Neural crest cell (in vitro differentiated cells): ENCODE measurements at regions not wholly inside any gene's neighbourhood (a gene's known extent, or its start where the extent isn't known, plus 50 kb on each side); places are given as distances from the start of the nearest gene placed in this dataset.

Experiments
- DNase-seq: peaks from one replicate; pipeline ENCODE4 v3.0.0; 2021; ENCODE audit warnings: low read depth, mixed read lengths, low spot score
- H3K27ac Mint-ChIP-seq: one replicate; pipeline ENCODE4 v1.8.0; 2021; ENCODE audit warnings: mild to moderate bottlenecking, mixed read lengths; ENCODE audit not compliant: unreplicated experiment
- H3K27me3 Mint-ChIP-seq: 2 replicates; pipeline ENCODE4 v1.8.0; 2021; ENCODE audit warnings: low read depth, mild to moderate bottlenecking, mixed read lengths
- H3K36me3 Mint-ChIP-seq: 2 replicates; pipeline ENCODE4 v1.8.0; 2021; ENCODE audit warnings: low read depth, mild to moderate bottlenecking, mixed read lengths
- H3K4me1 Mint-ChIP-seq: 2 replicates; pipeline ENCODE4 v1.8.0; 2021; ENCODE audit warnings: mixed read lengths
- H3K4me3 Mint-ChIP-seq: one replicate; pipeline ENCODE4 v1.8.0; 2021; ENCODE audit warnings: mild to moderate bottlenecking, mixed read lengths
- H3K9me3 Mint-ChIP-seq: 2 replicates; pipeline ENCODE4 v1.8.0; 2021; ENCODE audit warnings: mixed read lengths
- CTCF ChIP-seq: fragments of 200-600 bp; sonication (generic); conservative IDR thresholded peaks from 2 replicates; pipeline ENCODE4 v1.5.0; 2021; ENCODE audit warnings: antibody characterized with exemption, mild to moderate bottlenecking

DNA sequence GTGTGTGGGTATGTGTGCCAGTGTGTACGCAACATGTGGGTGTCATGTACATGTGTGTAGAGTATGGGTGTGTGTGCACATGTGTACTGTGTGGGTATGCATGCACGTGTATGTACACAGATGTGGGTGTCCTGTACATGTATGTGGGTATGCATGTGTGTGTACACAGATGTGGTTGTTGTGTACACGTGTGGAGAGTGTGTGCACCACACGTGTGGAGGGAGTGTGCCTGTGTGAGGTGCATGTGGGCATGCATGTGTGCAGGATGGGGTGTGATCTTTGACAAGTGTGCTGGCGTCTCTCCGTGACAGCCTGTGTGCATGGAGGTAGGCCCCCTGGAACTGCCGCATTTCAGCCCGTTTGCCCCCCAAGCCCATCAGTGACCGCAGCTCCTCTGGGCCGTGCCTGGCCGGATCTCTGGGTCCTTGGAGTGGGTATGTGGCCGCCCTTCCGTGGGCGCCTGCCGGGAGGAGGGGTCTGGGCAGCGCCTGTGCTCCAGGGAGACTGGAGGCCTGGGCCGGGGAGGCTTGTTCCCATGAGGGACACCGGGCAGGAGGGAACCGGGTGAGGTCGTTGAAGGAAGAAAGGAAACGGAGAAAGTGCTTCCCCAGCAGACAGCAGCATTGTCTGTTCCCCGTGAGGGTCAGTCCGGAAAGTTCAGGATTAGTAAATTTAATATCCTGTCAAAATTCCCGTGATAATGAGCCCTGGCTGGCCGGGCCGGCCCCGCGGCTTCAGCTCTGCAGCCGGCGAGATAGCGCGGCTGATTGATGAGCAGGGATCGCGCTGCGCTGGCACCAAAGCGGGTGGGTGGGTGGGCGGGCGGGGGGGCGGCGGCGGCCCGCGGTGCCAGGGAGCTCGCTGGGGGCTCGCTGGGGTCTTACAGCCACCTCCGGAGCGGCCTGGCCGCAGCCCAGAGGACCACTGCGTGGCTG, 91.1 kb upstream of the SOX1 start:
- Mint-ChIP-seq H3K36me3 (no peaks in the 10 kb centered on the region), H3K27me3 (peaks cover 14% of the 10 kb centered on the region), H3K4me3 (no peak overlapping the region), H3K9me3 (peaks cover 7% of the 10 kb centered on the region), H3K27ac (no peak overlapping the region), H3K4me1 (peaks cover 45% of the 10 kb centered on the region)
- DNase-seq: no peak
- no peak for TF ChIP-seq CTCF

GRCh38 chr13:111976474-111977178, 90.3 kb upstream of the SOX1 start:
- TF ChIP-seq CTCF: no peak
- no peak overlapping the region for H3K27ac Mint-ChIP-seq
- H3K27me3 Mint-ChIP-seq: peaks cover 17% of the 10 kb centered on the region
- no peak overlapping the region for H3K4me3 Mint-ChIP-seq
- H3K9me3 Mint-ChIP-seq: peaks cover 7% of the 10 kb centered on the region
- no peaks in the 10 kb centered on the region for H3K36me3 Mint-ChIP-seq
- DNase-seq: no peak
- H3K4me1 Mint-ChIP-seq: peaks cover 37% of the 10 kb centered on the region

GRCh38 chr13:111977179-111977506, 89.8 kb upstream of the SOX1 start:
- Mint-ChIP-seq H3K27ac (no peak overlapping the region), H3K27me3 (peaks cover 15% of the 10 kb centered on the region)

GRCh38 chr13:111978546-111978945, 88.4 kb upstream of the SOX1 start:
- H3K27ac Mint-ChIP-seq: no peak overlapping the region
- no peak for DNase-seq
- H3K4me1 Mint-ChIP-seq: peaks cover 19% of the 10 kb centered on the region
- peaks cover 5% of the 10 kb centered on the region for H3K27me3 Mint-ChIP-seq
- H3K9me3 Mint-ChIP-seq: peaks cover 7% of the 10 kb centered on the region
- H3K4me3 Mint-ChIP-seq: no peak overlapping the region
- H3K36me3 Mint-ChIP-seq: no peaks in the 10 kb centered on the region
- TF ChIP-seq CTCF: no peak

More at GRCh38 chr13:111977179-111977506, 89.8 kb upstream of the SOX1 start:
- no peak overlapping the region for H3K4me3 Mint-ChIP-seq
- no peak for DNase-seq
- TF ChIP-seq CTCF: no peak
- no peaks in the 10 kb centered on the region for H3K36me3 Mint-ChIP-seq
- peaks cover 32% of the 10 kb centered on the region for H3K4me1 Mint-ChIP-seq
- H3K9me3 Mint-ChIP-seq: peaks cover 7% of the 10 kb centered on the region

- Mint-ChIP-seq H3K4me3 (no peak overlapping the region), H3K27ac (no peak overlapping the region), H3K4me1 (peaks cover 7% of the 10 kb centered on the region), H3K36me3 (no peaks in the 10 kb centered on the region), H3K9me3 (peaks cover 6% of the 10 kb centered on the region), H3K27me3 (peaks cover 2% of the 10 kb centered on the region)
- no peak for TF ChIP-seq CTCF
- DNase-seq: no peak
Observed at GRCh38 chr13:111980146-111980929, 86.6 kb upstream of the SOX1 start.
